GM12878 (cell line): ENCODE measurements at regions not wholly inside any gene's neighbourhood (a gene's known extent, or its start where the extent isn't known, plus 50 kb on each side); places are given as distances from the start of the nearest gene placed in this dataset.

Experiments used
- ATF3 ChIP-seq: IDR thresholded peaks from 2 replicates; pipeline ENCODE4 v1.6.1; 2011; ENCODE audit warnings: low read depth, mild to moderate bottlenecking, low read length, moderate library complexity, borderline replicate concordance; ENCODE audit errors: extremely low read depth
- CTCF ChIP-seq, 3 experiments: IDR thresholded peaks in 2 of 3; conservative IDR thresholded peaks in 1 of 3; 2 replicates each; pipeline ENCODE4 v1.5.1; 2011; ENCODE audit warnings: low read depth in 3 of 3, low read length in 3 of 3, mild to moderate bottlenecking in 3 of 3, control low read depth in 2 of 3, moderate library complexity in 2 of 3, inconsistent platforms in 1 of 3, mixed read lengths in 1 of 3; ENCODE audit not compliant: control insufficient read depth in 2 of 3, insufficient read depth in 1 of 3; ENCODE audit errors: extremely low read depth in 1 of 3
- NFIC ChIP-seq: IDR thresholded peaks from 2 replicates; pipeline ENCODE4 v1.6.1; 2012; ENCODE audit warnings: low read depth, mild to moderate bottlenecking, inconsistent platforms, low read length, moderate library complexity
- PBX3 ChIP-seq: IDR thresholded peaks from 2 replicates; pipeline ENCODE4 v1.6.1; 2011; ENCODE audit warnings: mild to moderate bottlenecking, low read depth, low read length, moderate library complexity; ENCODE audit not compliant: insufficient replicate concordance
- TF ChIP-seq, protein P1 (sequence below): IDR thresholded peaks from 2 replicates; pipeline ENCODE4 v1.6.1; 2012; ENCODE audit warnings: low read depth, low read length, improper control_type of control experiment

GRCh38 chr5:2217219-2217618, 334.5 kb upstream of the IRX4 start:
- TF ChIP-seq PBX3 = no peak
- TF ChIP-seq, protein P1, sequence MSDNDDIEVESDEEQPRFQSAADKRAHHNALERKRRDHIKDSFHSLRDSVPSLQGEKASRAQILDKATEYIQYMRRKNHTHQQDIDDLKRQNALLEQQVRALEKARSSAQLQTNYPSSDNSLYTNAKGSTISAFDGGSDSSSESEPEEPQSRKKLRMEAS = no peak
- no peak for TF ChIP-seq CTCF (IDR thresholded peaks at IDR 0.05 in 2 of 3, conservative IDR thresholded peaks at IDR 0.05 in 1 of 3; ENCODE audit: control insufficient read depth in 2 of 3, extremely low read depth in 1 of 3, insufficient read depth in 1 of 3, low read depth in 3 of 3, low read length in 3 of 3)
- TF ChIP-seq NFIC = no peak
- no peak for TF ChIP-seq ATF3
